HAP-1 (cell line): ENCODE measurements at regions not wholly inside any gene's neighbourhood (a gene's known extent, or its start where the extent isn't known, plus 50 kb on each side); places are given as distances from the start of the nearest gene placed in this dataset.

ENCODE experiments used
- DNase-seq, 2 experiments: peaks; one replicate each; pipeline ENCODE4 v3.0.0-alpha.2; 2016 to 2020; ENCODE audit warnings: low spot score in 2 of 2
- H3K27me3 ChIP-seq: fragments of 250-450 bp; sonication (Bioruptor Pico); 2 replicates; pipeline ENCODE4 v1.5.1; 2020; ENCODE audit warnings: low read depth, mild to moderate bottlenecking, moderate library complexity
- H3K36me3 ChIP-seq: fragments of 250-450 bp; sonication (Bioruptor Pico); replicated peaks from 2 replicates; pipeline ENCODE4 v1.5.1; 2020; ENCODE audit warnings: mild to moderate bottlenecking
- H3K4me1 ChIP-seq: fragments of 250-450 bp; sonication (Bioruptor Pico); 2 replicates; pipeline ENCODE4 v1.5.1; 2020; ENCODE audit warnings: mild to moderate bottlenecking
- H3K4me3 ChIP-seq: fragments of 250-450 bp; sonication (Bioruptor Pico); 2 replicates; pipeline ENCODE4 v1.5.1; 2020; ENCODE audit warnings: mild to moderate bottlenecking, moderate library complexity
- H3K9me3 ChIP-seq: fragments of 250-450 bp; sonication (Bioruptor Pico); 2 replicates; pipeline ENCODE4 v1.5.1; 2020; ENCODE audit warnings: mild to moderate bottlenecking, moderate library complexity
- in situ Hi-C: fragments of 300-500 bp; cut with MboI; formaldehyde crosslinking; loops from 3 replicates; pipeline ENCODE4 v1.14.3; 2020; ENCODE audit warnings: low sequenced_read_pairs, inconsistent platforms, mixed read lengths

DNA sequence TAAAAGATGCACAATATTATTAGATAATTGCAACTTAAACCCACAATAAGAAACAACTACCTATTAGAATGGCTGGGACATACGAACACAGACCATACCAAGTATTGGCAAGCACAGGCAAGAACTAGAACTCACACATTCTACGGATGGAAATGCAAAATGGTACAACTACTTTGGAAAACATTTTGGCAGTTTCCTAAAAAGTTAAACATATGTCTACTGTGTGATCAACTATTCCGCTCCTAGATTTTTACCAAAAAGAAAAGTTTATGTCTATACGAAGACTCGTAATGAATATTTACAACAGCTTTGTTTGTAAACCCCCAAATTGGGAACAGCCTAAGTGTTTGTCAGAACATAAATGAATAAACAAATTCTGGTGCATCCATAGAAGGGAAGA is 194.7 kb downstream of the FGFR2 start:
- Histone ChIP-seq H3K4me1 (no peaks in the 10 kb centered on the region), H3K36me3 (no peaks in the 10 kb centered on the region), H3K27me3 (no peaks in the 10 kb centered on the region), H3K9me3 (no peaks in the 10 kb centered on the region; the same call in 1 of the 2 replicates), H3K4me3 (no peak overlapping the region)
- in situ Hi-C loops = no loop called here
- DNase-seq = no peak

DNA sequence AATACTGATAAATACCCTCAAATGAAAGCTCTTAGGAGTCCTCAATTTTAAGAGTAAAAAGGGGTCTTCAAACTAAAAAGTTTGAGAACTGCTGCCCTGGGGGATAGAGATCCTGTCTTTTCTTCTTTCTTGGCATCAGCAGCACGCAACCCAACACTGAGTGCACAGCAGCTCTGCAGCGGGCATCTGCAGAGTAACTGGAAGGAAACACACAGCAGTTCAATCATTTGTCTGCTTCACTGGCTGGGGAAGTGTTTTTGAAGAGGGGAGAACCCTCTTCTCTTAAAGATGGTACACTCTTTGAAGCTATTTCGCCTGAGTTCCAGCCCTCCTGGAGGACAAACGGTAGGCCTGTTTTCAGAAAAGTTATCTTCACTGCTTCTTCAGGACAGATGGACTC is 193.6 kb downstream of the FGFR2 start:
- Histone ChIP-seq H3K4me3 (no peak overlapping the region), H3K36me3 (no peaks in the 10 kb centered on the region), H3K27me3 (no peaks in the 10 kb centered on the region), H3K9me3 (no peaks in the 10 kb centered on the region; the same call in 1 of the 2 replicates), H3K4me1 (no peaks in the 10 kb centered on the region)
- no peak for DNase-seq
- in situ Hi-C loops = no loop called here

DNA sequence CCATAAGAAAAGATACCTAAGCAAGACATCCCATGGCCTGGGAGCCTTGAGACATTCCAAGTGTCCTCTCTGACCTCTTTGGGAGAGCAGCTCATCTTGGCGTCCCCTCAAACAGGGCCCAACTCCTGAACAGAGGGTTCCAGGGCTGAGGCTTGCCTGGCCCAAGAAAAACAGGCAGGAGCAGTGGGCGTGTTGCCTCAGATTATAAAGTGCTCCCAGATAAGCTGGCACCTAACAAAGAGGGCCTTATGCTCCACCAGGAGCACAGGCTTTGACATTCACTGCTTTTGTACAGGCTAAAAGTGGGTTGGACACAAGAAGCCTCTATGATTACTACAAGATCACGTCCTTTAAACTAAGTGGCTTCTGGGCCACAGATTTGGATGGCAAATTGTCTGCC is 193.1 kb downstream of the FGFR2 start:
- no peaks in the 10 kb centered on the region for H3K27me3 ChIP-seq
- H3K4me1 ChIP-seq = no peaks in the 10 kb centered on the region
- DNase-seq = no peak
- H3K9me3 ChIP-seq = no peaks in the 10 kb centered on the region; the same call in 1 of the 2 replicates
- in situ Hi-C loops = no loop called here
- no peaks in the 10 kb centered on the region for H3K36me3 ChIP-seq
- H3K4me3 ChIP-seq = no peak overlapping the region

DNA sequence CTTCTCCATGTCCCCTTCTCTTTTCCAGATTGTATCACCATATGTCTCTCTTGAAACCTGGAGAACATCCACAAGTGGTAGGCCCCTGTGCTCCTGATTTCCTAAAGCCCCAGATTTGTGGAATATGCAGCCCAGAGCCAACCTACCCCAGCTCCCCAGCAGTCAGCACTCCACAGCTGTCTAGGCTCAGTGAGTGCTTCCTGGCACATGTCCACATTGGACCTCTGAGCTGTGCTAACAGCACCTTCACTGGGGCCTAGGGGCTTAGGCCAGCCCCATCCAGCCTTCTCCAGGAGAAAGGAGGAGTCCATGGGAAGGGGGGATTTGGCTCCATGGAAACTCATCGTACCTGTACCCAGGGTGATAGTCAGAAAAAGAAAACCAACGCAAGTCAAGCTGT is 192.7 kb downstream of the FGFR2 start:
- H3K4me3 ChIP-seq = no peak overlapping the region
- H3K36me3 ChIP-seq = no peaks in the 10 kb centered on the region
- no peaks in the 10 kb centered on the region for H3K27me3 ChIP-seq
- H3K4me1 ChIP-seq = no peaks in the 10 kb centered on the region
- no peak for DNase-seq
- in situ Hi-C loops = no loop called here
- no peaks in the 10 kb centered on the region; the same call in 1 of the 2 replicates for H3K9me3 ChIP-seq

DNA sequence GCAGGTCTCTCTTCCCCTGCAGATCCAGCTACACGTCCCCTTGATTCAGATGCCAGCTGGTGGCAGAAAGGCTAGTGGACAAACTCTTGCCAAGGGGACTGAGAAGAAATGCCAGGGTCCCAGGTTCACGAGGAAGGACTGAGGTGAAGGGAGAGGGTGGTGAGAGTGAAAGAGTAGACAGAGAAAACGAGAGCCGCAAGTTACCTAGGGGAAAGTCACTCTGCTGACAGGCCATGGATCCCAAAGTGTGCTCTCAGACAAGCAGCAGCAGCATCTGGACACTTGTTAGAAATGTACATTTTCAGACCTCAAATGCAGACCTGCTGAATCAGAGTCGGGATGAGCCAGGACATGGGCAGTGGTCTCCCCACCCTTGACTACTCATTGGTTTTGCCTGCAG is 192.3 kb downstream of the FGFR2 start:
- Histone ChIP-seq H3K9me3 (no peaks in the 10 kb centered on the region; the same call in 1 of the 2 replicates), H3K4me3 (no peak overlapping the region)
- in situ Hi-C loops = no loop called here

DNA sequence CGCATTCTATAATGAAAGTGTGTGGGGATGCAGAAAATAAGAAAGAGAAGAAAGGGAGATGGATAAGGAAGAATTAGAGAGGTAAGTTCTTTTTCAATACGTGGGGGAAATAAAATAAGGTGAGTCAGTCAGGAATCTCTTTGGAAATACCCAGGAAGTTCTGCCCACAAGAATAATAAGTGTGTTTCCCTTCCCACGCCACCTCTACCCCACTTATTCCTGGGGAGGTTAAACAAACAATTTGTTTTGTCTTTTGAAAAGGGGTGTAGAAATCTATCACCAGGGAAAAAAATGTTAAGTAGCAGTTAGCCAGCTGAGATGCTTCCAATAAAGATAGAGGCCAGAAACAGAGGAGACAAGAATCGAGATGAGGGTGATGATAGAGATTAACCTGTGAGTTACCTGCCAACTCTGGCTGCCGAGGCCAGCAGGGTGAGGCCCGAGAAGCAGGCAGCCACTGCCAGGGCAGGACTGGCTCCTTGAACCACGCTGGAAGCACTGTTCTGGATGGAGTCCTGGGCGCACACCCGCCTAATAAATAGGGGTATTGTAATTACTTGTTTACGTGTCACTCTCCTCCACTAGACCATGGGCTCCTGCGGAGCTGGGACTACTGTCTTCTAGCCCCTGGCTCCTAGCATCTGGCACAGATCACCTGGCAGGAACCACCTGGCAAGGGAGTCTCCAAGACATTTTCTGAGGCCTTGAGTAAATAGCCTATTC is 191.3 kb downstream of the FGFR2 start:
- no peak for DNase-seq
- H3K27me3 ChIP-seq = no peaks in the 10 kb centered on the region
- H3K36me3 ChIP-seq = no peaks in the 10 kb centered on the region

More for the DNA sequence above, 192.3 kb downstream of the FGFR2 start:
- no peaks in the 10 kb centered on the region for H3K27me3 ChIP-seq
- H3K36me3 ChIP-seq = no peaks in the 10 kb centered on the region
- DNase-seq = no peak
- no peaks in the 10 kb centered on the region for H3K4me1 ChIP-seq

DNA sequence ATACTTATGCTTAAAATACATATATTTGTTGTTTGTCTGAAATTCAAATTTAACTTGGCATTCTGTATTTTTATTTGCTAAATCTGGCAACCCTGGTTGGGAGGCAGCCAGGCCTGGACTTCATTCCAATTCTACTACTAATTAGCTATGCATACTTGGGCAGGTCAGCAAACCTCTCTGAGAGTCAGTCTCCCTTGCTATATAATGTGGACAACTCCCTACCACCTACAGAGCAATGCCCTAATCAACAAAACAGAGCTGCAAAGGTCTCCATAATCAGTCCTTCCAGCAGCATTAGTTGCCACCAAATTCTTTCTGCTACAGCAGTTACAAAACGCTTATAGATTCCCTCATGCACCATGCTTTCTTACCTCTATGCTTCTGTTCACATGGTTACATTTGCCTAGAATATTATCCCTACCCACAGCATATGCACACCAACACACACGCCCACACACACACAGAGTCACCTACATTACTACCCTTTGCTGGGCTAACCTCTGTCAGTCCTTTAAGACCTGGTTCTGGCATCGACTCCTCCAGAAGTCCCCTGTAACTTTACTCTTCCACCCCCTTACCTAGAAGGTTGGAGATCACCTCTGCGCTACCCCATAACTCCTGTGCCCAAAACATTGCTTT is 188.7 kb downstream of the FGFR2 start:
- Histone ChIP-seq H3K27me3 (no peaks in the 10 kb centered on the region), H3K4me3 (no peak overlapping the region), H3K36me3 (no peaks in the 10 kb centered on the region), H3K9me3 (no peaks in the 10 kb centered on the region), H3K4me1 (peaks cover 5% of the 10 kb centered on the region)
- in situ Hi-C loops = no loop called here
- DNase-seq = no peak

More for the DNA sequence above, 191.3 kb downstream of the FGFR2 start:
- in situ Hi-C loops = no loop called here
- Histone ChIP-seq H3K9me3 (no peaks in the 10 kb centered on the region; the same call in 1 of the 2 replicates), H3K4me3 (no peak overlapping the region), H3K4me1 (no peaks in the 10 kb centered on the region)

DNA sequence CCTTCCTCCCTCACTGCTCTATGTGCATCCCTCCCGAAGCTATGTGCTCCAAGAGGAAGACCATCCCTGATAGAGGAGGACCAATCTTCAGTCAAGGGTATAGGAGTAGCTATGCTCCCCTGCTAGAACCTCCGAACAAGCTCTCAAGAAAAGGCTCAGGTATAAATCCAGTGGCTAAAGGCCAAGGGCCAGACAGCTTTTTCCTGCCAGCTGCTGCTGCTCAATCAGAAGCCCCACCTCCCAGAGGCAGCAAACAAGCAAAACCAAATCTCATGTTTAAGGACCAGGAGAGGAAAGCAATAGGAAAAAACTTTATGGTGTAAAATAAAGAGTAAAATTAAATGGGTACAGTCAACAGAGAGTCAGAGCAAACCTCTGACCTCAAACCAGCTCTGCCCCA is 187.2 kb downstream of the FGFR2 start:
- in situ Hi-C loops = no loop called here
- Histone ChIP-seq H3K36me3 (no peaks in the 10 kb centered on the region), H3K27me3 (no peaks in the 10 kb centered on the region), H3K9me3 (no peaks in the 10 kb centered on the region), H3K4me1 (peaks cover 15% of the 10 kb centered on the region), H3K4me3 (no peak overlapping the region)
- no peak for DNase-seq

DNA sequence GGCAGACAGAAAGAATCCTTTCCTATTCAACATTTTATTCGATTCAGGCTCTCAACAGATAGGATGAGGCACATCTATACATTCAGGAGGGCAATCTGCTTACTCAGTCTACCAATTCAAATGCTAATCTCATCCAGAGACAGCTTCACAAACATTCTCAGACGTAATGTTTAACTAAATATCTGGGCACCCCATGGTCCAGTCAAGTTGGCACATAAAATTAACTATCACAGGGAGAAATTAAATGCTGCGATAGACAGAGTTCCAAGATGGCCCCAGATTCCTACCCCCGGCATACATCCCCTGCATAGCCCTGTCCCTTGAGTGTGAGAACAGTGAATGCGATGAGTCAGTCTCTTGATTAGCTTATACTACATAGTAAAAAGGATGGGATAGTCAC is 184.3 kb downstream of the FGFR2 start:
- peaks cover 15% of the 10 kb centered on the region for H3K4me1 ChIP-seq
- no peaks in the 10 kb centered on the region for H3K9me3 ChIP-seq
- H3K4me3 ChIP-seq = no peak overlapping the region
- no peaks in the 10 kb centered on the region for H3K27me3 ChIP-seq
- in situ Hi-C loops = no loop called here
- no peaks in the 10 kb centered on the region for H3K36me3 ChIP-seq
- no peak for DNase-seq

DNA sequence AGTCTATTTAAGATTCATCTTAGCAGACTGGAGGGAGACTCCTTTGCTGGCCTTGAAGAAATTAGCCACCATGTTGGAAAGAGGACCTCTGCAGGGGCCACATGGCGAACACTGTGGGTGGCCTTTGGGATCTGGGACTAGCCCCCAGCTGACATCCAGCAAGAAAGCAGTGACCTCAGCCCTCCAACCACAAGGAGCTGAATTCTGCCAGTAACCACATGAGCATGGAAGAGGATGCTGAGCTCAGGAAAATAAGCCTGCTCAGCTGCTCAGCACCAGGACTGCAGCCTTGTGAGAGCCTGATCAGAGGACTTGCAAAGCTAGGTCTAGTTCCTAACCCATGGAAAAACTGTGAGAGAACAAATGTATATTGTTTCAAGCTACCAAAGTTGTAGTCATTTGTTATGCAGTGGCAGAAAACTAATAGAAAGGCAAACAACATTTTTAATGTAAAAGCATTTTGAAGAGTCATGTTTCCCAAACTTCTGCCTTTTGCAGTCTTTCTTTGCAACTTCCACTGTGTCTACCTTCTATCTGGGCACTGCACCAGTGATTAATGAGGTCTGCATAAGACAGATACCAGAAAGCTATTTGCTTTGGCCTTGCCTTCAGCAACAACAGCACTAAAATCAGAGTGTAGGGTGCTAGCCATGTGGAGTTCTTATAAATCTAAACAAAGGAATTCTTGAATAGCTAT is 183.7 kb downstream of the FGFR2 start:
- DNase-seq = no peak

DNA sequence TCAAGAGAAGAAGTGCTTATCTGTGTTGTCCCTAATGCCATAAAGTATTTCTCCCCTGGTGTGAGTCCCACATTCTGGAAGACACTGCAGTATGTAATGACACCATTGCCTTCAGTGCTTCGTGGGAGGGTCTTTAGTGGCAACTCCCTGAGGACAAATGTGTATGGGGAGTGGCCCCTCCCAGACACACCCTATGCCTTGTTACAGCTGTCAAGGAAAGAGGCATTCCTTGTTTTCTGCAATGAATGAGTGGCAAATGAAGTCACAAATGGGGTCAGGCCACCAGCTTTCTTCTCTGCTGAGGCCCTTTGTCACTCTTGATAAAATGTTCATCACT is 183.2 kb downstream of the FGFR2 start:
- DNase-seq = peak; percentile 57 to 63
- in situ Hi-C loops = no loop called here
- Histone ChIP-seq H3K9me3 (no peaks in the 10 kb centered on the region), H3K36me3 (no peaks in the 10 kb centered on the region), H3K4me3 (no peak overlapping the region), H3K27me3 (no peaks in the 10 kb centered on the region), H3K4me1 (peaks cover 15% of the 10 kb centered on the region)

More for the DNA sequence above, 183.7 kb downstream of the FGFR2 start:
- Histone ChIP-seq H3K9me3 (no peaks in the 10 kb centered on the region), H3K36me3 (no peaks in the 10 kb centered on the region), H3K27me3 (no peaks in the 10 kb centered on the region), H3K4me3 (no peak overlapping the region), H3K4me1 (peaks cover 15% of the 10 kb centered on the region)
- in situ Hi-C loops = no loop called here

DNA sequence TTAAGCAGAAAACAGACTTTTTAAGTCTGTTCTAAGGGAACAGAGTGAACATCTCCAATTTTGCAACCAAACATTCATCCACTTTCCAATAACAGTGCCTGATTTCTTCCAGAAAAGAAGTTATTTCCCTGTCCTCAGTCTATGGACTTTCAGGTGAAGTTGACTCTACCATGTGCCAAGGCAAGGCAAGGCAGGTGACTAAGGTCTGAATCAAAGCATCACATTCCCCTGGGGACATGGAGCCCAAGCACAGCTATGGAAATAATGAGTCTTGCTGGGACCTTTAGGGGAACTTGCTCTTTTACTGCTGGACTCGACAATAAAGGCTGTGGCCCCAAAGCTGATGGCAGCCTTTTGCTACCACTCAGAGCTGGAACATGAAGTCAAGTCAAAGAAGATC is 182.2 kb downstream of the FGFR2 start:
- no peak overlapping the region for H3K4me3 ChIP-seq
- no peaks in the 10 kb centered on the region for H3K27me3 ChIP-seq
- no peak for DNase-seq
- no peaks in the 10 kb centered on the region for H3K9me3 ChIP-seq
- in situ Hi-C loops = no loop called here
- peaks cover 15% of the 10 kb centered on the region for H3K4me1 ChIP-seq
- no peaks in the 10 kb centered on the region for H3K36me3 ChIP-seq

DNA sequence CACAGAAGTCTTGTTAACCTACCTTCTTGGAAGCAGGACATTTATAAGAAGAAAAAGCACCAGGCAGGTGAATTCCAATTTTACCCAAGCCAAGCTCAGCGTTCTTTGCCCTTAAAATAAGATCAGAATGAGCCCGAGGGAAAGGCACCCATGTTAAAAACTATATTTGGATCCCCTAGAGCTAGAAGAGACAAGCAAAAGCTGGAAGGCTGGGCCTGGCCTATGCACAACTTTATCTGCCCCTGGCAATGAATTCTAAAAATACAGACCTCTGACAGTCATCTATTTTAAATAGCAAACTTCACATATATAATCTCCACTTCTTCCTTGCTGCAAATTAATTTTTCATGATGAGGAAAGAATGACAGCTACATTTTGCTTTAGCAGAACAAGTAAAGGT is 180.9 kb downstream of the FGFR2 start:
- Histone ChIP-seq H3K36me3 (no peaks in the 10 kb centered on the region), H3K4me1 (peaks cover 15% of the 10 kb centered on the region), H3K4me3 (no peak overlapping the region), H3K9me3 (no peaks in the 10 kb centered on the region), H3K27me3 (no peaks in the 10 kb centered on the region)
- no peak for DNase-seq
- in situ Hi-C loops = no loop called here

DNA sequence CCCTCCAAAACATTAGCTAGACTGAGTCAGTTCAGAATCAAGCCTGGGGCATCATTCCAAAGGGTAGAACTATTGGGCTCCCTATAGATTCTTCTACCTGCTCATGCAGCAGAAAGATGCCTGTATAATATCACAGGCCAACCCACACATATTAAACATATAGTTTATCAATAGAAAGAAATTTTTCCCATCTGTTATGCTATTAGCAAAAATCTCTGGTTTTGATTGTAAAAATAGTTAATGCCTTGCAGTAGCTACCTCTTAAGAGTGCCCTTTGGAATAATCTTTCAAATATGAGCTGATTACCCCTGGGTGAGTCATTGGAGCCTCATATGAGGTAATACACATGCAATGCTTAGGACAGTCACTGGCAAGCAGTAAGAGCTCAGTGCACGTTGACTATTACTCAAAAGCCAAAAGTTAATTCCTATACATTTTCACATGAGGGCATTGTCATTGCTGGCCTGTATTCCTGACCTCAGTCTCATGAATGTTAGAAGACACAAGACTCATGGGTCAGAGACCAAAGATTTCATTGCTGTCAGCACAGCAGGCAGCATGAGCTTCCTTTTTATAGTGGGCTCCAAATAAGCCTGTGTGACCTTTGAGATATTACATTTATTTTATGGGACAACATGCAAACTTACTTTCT is 180.0 kb downstream of the FGFR2 start:
- in situ Hi-C loops = no loop called here
- peaks cover 15% of the 10 kb centered on the region for H3K4me1 ChIP-seq
- DNase-seq = no peak
- H3K4me3 ChIP-seq = no peak overlapping the region
- H3K27me3 ChIP-seq = no peaks in the 10 kb centered on the region
- no peaks in the 10 kb centered on the region for H3K36me3 ChIP-seq
- no peaks in the 10 kb centered on the region for H3K9me3 ChIP-seq
